Cardiac fibroblast (primary cell): ENCODE measurements at regions not wholly inside any gene's neighbourhood (a gene's known extent, or its start where the extent isn't known, plus 50 kb on each side); places are given as distances from the start of the nearest gene placed in this dataset.
A peak's percentile ranks its signal among the peaks of the same experiment; 100 is the strongest.

ENCODE experiments used
- DNase-seq, 2 donors: peaks; one replicate each; pipeline versions ENCODE4 v3.0.0 to v3.0.0-alpha.2; 2010; ENCODE audit warnings: low read depth in 2 of 2
- H3K4me3 ChIP-seq, 2 donors: replicated peaks in 1 of 2; 1 replicate in 1 of 2; 2 replicates in 1 of 2; pipeline ENCODE4 v1.5.1; 2011; ENCODE audit warnings: low read depth in 2 of 2, low read length in 2 of 2, mild to moderate bottlenecking in 2 of 2, moderate library complexity in 1 of 2
- CTCF ChIP-seq: IDR thresholded peaks from one replicate; pipeline ENCODE4 v1.5.1; 2011; ENCODE audit warnings: low read depth, mild to moderate bottlenecking, low read length, inconsistent platforms

GRCh38 chr16:35325936-35326335 is 1866.5 kb downstream of the TP53TG3F start:
- no peak for TF ChIP-seq CTCF
- no peak for DNase-seq
- H3K4me3 ChIP-seq: no peak overlapping the region

- H3K4me3 ChIP-seq: no peak overlapping the region
- peak in 1 of 2 donors; percentile 1 for DNase-seq
- no peak for TF ChIP-seq CTCF
Observed at GRCh38 chr16:35339337-35339736, 1879.9 kb downstream of the TP53TG3F start.

- DNase-seq: no peak
- TF ChIP-seq CTCF: no peak
- H3K4me3 ChIP-seq: no peak overlapping the region
Observed at GRCh38 chr16:35342012-35342411, 1882.6 kb downstream of the TP53TG3F start.

- no peak for DNase-seq
- no peak overlapping the region for H3K4me3 ChIP-seq
- TF ChIP-seq CTCF: no peak
Observed at GRCh38 chr16:35344012-35344762, 1884.8 kb downstream of the TP53TG3F start.

- TF ChIP-seq CTCF: no peak
- no peak overlapping the region for H3K4me3 ChIP-seq
- DNase-seq: no peak
Observed at GRCh38 chr16:35352431-35352830, 1893.0 kb downstream of the TP53TG3F start.

GRCh38 chr16:35363510-35363909 is 1904.1 kb downstream of the TP53TG3F start:
- no peak overlapping the region for H3K4me3 ChIP-seq
- DNase-seq: no peak
- TF ChIP-seq CTCF: no peak

- no peak for TF ChIP-seq CTCF
- H3K4me3 ChIP-seq: no peak overlapping the region
- no peak for DNase-seq
Observed at GRCh38 chr16:35364263-35364662, 1904.9 kb downstream of the TP53TG3F start.
